ENCODE measurements at regions not wholly inside any gene's neighbourhood (a gene's known extent, or its start where the extent isn't known, plus 50 kb on each side); places are given as distances from the start of the nearest gene placed in this dataset.

DNA sequence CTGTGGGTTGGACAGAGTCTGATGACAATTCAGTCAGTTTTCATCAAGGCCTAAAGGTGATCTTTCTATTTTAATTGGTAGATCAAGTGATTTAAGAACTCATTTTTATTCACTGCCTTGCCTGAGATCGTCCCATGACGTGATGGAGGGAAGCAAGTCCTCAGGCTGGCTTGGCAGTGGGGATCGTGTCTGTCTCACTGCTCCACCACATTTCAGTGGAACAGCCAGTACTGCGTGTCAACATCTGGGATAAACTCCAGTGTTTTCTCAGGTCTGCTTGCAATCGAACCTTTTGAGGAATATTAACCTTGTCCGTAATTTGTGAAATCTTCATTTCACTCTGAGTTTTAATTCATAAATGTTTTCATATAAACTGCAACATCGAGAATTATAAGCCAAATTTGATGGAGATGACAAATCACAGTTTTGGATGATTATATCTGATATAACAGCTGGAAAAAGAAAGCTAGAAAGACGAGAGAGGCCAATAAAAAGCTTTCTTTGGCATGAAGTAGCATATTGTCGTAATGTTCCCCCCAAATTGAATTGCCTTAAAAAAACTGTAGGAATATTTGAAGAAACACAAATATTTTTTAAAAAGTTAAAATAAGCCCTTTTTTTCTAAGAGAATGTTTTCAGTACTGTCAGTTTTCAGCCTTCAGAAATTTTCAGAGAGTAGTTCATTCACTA is 414.7 kb upstream of the SPRED2 start:
- Mint-ChIP-seq H3K27ac (ENCODE audit: low read depth, unreplicated experiment) (no peak overlapping the region), H3K27me3 (ENCODE audit: insufficient read depth, unreplicated experiment) (no peaks in the 10 kb centered on the region), H3K4me1 (ENCODE audit: insufficient read depth, unreplicated experiment) (no peaks in the 10 kb centered on the region), H3K4me3 (ENCODE audit: unreplicated experiment) (no peak overlapping the region), H3K9me3 (ENCODE audit: unreplicated experiment) (no peaks in the 10 kb centered on the region), H3K36me3 (ENCODE audit: insufficient read depth, unreplicated experiment) (no peaks in the 10 kb centered on the region)
- ChIA-PET CTCF (no interaction called here), POLR2A (no interaction called here)
- DNase-seq (ENCODE audit: unreplicated experiment): no peak
- TF ChIP-seq, protein P1, sequence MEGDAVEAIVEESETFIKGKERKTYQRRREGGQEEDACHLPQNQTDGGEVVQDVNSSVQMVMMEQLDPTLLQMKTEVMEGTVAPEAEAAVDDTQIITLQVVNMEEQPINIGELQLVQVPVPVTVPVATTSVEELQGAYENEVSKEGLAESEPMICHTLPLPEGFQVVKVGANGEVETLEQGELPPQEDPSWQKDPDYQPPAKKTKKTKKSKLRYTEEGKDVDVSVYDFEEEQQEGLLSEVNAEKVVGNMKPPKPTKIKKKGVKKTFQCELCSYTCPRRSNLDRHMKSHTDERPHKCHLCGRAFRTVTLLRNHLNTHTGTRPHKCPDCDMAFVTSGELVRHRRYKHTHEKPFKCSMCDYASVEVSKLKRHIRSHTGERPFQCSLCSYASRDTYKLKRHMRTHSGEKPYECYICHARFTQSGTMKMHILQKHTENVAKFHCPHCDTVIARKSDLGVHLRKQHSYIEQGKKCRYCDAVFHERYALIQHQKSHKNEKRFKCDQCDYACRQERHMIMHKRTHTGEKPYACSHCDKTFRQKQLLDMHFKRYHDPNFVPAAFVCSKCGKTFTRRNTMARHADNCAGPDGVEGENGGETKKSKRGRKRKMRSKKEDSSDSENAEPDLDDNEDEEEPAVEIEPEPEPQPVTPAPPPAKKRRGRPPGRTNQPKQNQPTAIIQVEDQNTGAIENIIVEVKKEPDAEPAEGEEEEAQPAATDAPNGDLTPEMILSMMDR (IDR thresholded peaks at IDR 0.05; ENCODE audit: unreplicated experiment): no peak
- no TSS peak for BruUV-seq (replicated peaks)
- intact Hi-C loops (cut with micrococcal nuclease): no loop called here

DNA sequence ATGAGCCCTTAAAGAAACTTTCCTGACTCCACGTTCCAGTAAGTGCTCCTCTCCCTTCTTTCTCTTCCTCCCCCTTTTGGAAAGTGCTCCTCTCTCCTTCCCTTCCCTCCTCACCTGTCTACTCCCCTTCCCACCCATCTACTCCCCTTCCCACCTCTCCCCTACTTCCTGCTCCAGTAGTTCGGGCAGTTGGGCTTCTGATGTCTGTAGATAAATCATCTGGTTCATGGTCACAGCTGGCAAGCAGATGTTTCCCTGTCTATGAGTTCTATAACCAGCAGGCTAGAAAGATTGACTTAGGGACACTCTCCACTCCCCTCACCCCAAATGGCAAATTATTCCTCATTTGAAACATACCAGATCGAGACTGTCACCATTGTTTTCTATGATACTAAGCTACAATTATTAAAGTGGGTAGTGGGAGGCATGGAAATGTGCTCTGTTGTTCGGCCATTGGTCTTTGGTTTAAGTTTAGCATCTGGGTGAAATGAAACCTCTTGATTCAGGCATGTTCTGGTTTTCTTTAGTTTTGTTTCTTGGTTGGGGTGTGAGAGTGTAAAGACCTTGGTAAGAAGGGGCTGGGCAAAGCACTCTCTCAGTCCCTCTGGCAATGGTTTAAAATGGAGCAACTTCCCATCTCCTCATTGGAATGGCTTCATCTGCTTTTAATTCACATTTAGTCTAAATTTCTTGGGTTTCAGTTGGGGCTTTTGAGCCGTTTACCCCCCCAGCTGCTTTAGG is 413.2 kb upstream of the SPRED2 start:
- no peaks in the 10 kb centered on the region for H3K36me3 Mint-ChIP-seq (ENCODE audit: insufficient read depth, unreplicated experiment)
- H3K4me1 Mint-ChIP-seq (ENCODE audit: insufficient read depth, unreplicated experiment): no peaks in the 10 kb centered on the region
- intact Hi-C loops (cut with micrococcal nuclease): no loop called here
- no peak overlapping the region for H3K4me3 Mint-ChIP-seq (ENCODE audit: unreplicated experiment)
- no peak for DNase-seq (ENCODE audit: unreplicated experiment)
- no TSS peak for BruUV-seq (replicated peaks)
- H3K27ac Mint-ChIP-seq (ENCODE audit: low read depth, unreplicated experiment): no peak overlapping the region
- no peaks in the 10 kb centered on the region for H3K9me3 Mint-ChIP-seq (ENCODE audit: unreplicated experiment)
- ChIA-PET POLR2A (interaction anchor here (0.5 kb wide), 1 partner anchor 60 kb away, joined by 4 read pairs; no protein-coding TSS in a partner anchor), CTCF (interaction anchor here (0.8 to 1.2 kb wide), 2 partner anchors 10 to 107 kb away, joined by 5 to 7 read pairs; no protein-coding TSS in a partner anchor)
- TF ChIP-seq, protein P1 (IDR thresholded peaks at IDR 0.05; ENCODE audit: unreplicated experiment): no peak
- H3K27me3 Mint-ChIP-seq (ENCODE audit: insufficient read depth, unreplicated experiment): no peaks in the 10 kb centered on the region

DNA sequence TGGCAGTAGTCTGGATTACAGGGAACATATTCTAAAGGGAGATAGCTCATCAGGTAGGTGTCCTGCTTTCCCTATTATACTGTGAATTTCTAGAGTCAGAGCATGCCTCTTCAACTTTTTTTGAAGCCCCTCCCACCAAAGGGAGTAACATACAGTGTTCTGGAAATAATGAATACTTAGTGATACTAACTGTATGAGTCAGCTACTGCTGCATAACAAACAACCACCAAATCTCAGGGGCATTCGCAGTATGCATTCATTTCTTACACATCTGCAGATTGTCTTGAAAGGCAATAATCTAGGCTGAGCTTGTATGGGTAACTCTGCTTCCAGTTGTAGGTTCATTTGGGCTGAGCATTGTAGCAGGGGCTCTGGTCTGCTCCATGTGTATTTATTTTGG is 409.7 kb upstream of the SPRED2 start:
- CTCF ChIA-PET: interaction anchor here (0.6 to 0.7 kb wide), 2 partner anchors 11 to 343 kb away, joined by 3 read pairs; no protein-coding TSS in a partner anchor
- Mint-ChIP-seq H3K36me3 (ENCODE audit: insufficient read depth, unreplicated experiment) (no peaks in the 10 kb centered on the region), H3K4me3 (ENCODE audit: unreplicated experiment) (no peak overlapping the region), H3K9me3 (ENCODE audit: unreplicated experiment) (no peaks in the 10 kb centered on the region), H3K27me3 (ENCODE audit: insufficient read depth, unreplicated experiment) (no peaks in the 10 kb centered on the region), H3K27ac (ENCODE audit: low read depth, unreplicated experiment) (no peak overlapping the region), H3K4me1 (ENCODE audit: insufficient read depth, unreplicated experiment) (no peaks in the 10 kb centered on the region)
- intact Hi-C loops (cut with micrococcal nuclease): no loop called here
- no TSS peak for BruUV-seq (replicated peaks)
- TF ChIP-seq, protein P1 (IDR thresholded peaks at IDR 0.05; ENCODE audit: unreplicated experiment): no peak
- POLR2A ChIA-PET: interaction anchor here (0.6 kb wide), 1 partner anchor 107 kb away, joined by 3 read pairs; no protein-coding TSS in a partner anchor
- no peak for DNase-seq (ENCODE audit: unreplicated experiment)

DNA sequence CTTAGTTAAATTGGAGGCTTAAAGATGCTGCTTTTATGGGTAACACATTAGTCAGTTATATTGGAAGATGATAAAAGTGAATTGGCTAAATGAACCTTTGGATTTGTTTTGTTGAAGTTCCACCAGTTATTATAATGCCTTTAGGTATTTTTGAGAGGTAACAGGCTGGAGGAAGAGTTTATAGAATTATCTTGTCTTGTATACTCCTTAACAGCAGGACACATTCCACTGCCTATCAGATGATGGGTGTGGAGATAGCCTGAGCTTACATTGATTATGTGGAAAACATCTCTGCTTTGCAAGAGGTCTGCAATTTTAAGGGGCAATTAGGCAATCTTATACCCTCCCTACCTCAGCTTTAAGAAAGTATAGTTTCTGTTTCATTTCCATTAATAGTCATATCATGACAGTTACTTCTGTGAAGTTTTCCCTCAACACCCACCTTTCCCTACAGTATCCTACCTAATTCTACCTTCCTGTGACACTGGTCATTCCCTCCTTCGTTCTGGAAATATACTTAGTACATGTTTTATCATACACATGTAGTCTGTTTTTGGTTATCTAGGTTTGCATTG is 403.7 kb upstream of the SPRED2 start:
- ChIA-PET CTCF (no interaction called here), POLR2A (no interaction called here)
- H3K27me3 Mint-ChIP-seq (ENCODE audit: insufficient read depth, unreplicated experiment): no peaks in the 10 kb centered on the region
- H3K4me3 Mint-ChIP-seq (ENCODE audit: unreplicated experiment): no peak overlapping the region
- no TSS peak for BruUV-seq (replicated peaks)
- H3K27ac Mint-ChIP-seq (ENCODE audit: low read depth, unreplicated experiment): no peak overlapping the region
- no peaks in the 10 kb centered on the region for H3K4me1 Mint-ChIP-seq (ENCODE audit: insufficient read depth, unreplicated experiment)
- no peak for DNase-seq (ENCODE audit: unreplicated experiment)
- H3K36me3 Mint-ChIP-seq (ENCODE audit: insufficient read depth, unreplicated experiment): no peaks in the 10 kb centered on the region
- no peaks in the 10 kb centered on the region for H3K9me3 Mint-ChIP-seq (ENCODE audit: unreplicated experiment)
- TF ChIP-seq, protein P1 (IDR thresholded peaks at IDR 0.05; ENCODE audit: unreplicated experiment): no peak
- intact Hi-C loops (cut with micrococcal nuclease): no loop called here

All from MCF 10A (cell line).